ENCODE measurements at regions not wholly inside any gene's neighbourhood (a gene's known extent, or its start where the extent isn't known, plus 50 kb on each side); places are given as distances from the start of the nearest gene placed in this dataset.
"Not testable (repeated sequence)": the region's sequence is repeated elsewhere in the genome, so short reads cannot be mapped to it uniquely, and the experiment has no call there.

DNA sequence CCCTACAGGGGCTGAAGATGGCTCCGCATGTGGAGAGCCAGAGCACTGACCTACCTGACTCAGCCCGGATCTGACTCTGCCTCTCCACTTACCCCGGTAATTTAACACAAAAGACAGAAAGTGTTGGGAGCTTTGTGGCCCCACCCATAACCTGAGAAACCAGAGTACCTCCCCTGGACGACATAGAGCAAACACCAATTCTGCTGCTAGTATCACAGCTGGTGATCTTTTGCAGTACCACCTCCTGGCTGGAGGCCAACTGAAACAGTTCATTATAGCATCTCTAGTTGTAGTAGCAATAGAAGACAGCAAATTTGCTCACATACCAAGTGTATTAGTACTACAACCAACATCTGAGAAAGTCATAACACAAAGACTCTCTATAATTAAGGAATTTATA is 443.9 kb downstream of the KLHL4 start:
- no peak for DNase-seq

DNA sequence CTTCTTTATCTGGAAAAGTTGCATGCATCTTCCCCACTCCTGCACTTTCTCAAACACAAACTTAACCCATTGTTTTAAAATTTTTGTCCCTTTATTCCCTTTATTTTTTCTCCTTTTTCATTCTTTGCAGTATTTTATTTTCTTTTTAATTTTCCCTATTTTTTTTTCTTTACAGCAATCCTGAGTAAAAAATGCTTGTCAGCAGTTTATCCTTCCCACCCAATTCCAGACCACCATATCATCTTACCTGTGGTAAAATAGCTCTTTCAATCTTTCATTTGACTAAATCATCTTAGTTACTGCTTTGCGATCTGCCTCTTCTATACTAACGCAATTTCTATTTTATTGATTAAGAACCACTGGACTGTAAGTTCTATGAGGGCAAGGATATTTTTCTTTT is 450.5 kb downstream of the KLHL4 start:
- DNase-seq = no peak

DNA sequence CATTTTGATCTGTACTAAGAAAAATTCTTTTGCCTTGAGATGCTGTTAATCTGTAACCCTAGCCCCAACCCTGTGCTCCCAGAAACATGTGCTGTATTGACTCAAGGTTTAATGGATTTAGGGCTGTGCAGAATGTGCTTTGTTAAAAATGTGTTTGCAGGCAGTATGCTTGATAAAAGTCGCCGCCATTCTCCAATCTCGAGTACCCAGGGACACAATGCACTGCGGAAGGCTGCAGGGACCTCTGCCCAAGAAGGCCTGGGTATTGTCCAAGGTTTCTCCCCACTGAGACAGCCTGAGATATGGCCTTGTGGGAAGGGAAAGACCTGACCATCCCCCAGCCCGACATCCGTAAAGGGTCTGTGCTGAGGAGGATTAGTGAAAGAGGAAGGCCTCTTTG is 454.5 kb downstream of the KLHL4 start:
- DNase-seq = not testable (repeated sequence)

- no peak for DNase-seq
Measured at GRCh38 chrX:87975365-87975764, 457.8 kb downstream of the KLHL4 start.

GRCh38 chrX:88007873-88008272 is 490.3 kb downstream of the KLHL4 start:
- not testable (repeated sequence) for DNase-seq

- DNase-seq = no peak
Measured at GRCh38 chrX:88024022-88024421, 506.4 kb downstream of the KLHL4 start.

DNA sequence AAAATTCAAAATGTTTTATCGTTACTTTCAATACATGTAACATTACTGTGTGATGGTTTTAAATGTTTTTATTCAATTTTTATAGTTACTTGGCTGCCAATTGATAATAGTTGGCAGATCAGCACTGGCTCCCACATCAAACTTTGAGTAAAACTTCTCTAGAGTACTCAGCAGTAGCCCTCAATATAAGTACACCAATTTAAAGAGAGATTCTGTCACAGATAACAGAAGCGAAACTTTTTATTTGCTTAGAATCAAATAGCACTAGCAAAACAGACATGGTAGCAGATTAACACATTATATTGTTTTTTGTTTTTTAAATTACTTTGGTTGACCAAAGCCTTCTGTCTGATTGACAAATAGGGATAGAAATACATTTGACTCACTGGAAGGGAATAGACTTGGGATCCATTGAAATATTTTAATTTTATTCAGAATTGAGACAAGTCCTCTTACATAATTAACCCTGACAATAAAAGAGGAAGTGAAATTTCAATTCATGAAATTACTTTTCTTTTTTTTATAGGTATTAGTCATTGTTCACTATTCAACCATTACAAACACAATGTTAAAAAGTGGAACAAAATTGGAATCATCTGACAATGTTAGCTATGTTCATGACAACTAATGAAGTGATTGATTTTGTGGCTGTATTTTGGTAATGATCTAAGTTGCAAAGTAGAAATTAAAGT is 554.9 kb downstream of the KLHL4 start:
- no peak for DNase-seq

GRCh38 chrX:88101968-88102367 is 584.4 kb downstream of the KLHL4 start:
- DNase-seq = no peak

- no peak for DNase-seq
Measured at GRCh38 chrX:88135735-88136134, 611.3 kb upstream of the CPXCR1 start.

- DNase-seq = no peak
Measured at GRCh38 chrX:88136328-88136727, 610.7 kb upstream of the CPXCR1 start.

GRCh38 chrX:88146577-88146976 is 600.4 kb upstream of the CPXCR1 start:
- DNase-seq = no peak

DNA sequence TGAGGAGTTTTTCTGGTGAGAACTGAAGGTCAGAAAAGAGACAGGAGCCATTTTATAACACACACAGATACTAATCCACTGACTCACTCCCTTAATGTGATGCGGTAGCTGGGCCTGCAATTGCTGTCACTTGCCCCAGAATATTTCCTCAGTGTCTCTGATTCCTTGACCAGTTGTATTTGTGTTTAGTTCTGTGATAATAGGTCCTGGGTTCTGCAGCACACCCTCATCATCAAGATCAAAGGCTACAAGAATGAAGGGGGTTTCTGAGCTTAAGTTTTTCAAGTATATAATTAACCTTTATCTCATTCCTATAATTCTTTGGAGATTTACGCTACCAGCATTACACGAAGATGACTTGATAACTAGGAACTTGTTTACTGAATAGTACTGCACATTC is 576.5 kb upstream of the CPXCR1 start:
- DNase-seq = no peak

DNA sequence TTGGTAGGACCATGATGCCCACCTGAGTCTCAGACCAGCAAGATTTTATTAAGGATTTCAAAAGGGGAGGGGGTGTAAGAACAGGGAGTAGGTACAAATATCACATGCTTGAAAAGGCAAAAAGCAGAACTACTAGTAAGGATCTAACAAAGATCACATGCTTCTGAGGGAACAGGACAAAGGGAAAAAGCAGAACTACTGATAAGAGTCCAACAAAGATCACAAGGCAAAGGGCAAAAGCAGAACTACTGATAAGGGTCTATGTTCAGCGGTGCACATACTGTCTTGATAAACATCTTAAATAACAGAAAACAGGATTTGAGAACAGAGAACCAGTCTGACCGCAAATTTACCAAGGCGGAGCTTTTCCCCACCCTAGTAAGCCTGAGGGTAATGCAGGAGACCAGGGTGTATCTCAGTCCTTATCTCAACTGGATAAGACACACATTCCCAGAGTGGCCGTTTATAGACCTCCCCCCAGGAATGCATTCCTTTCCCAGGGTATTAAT is 573.0 kb upstream of the CPXCR1 start:
- not testable (repeated sequence) for DNase-seq

DNA sequence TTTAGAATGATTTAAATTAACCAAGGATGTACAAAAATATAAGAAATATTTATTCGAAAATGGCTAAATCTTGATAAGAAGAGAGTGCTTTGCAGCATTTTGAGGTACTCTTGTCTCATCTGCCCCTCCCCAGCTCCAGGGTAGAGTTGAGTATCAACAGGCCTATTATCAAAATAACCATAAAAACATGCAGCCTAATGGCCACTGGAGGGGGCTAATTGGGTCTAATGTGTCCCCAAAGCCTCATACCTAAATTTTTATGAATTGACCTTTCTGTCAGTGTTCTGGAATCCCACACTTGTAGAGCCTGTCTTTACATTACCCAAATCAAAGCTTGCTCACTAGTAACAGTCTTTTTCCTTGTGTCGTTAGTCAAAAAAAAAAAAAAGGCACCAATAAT is 544.9 kb upstream of the CPXCR1 start:
- DNase-seq = no peak

DNA sequence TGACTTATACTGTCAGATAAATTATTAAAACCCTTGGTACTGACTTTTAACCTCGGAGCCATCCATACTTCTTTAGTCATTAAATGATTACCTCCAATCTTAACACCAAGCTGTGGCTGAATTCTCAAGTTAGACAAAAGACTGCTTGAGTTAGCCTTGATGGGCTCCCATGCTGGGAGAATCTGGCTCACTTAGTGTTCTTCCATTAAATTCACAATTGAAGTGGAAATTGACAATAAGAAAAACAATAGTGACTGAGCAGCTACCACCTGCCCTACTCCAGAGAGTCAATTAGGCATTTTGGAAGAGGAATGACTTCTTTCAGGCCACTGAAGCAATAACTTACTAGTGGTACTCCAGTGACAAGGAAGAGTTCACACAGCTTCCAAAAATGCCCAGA is 503.0 kb upstream of the CPXCR1 start:
- no peak for DNase-seq

DNA sequence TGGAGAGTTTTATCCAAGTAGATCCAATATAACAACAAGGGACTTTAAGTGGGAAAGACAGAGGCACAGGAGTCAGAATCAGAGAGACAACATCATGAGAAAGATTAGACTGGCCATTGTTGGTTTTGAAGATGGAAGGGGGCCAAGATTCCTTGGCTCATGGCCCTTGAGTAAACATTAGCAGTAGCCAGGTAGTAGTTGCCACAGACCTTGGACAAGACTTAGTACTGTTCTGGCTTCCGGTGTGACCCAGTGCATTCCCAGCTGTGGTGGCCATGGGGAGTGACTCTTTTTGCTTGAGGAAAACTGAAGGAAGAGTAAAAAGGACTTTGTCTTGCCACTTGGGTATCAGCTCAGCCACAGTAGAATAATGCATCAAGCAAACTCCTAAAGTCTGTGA is 462.2 kb upstream of the CPXCR1 start:
- DNase-seq = no peak

DNA sequence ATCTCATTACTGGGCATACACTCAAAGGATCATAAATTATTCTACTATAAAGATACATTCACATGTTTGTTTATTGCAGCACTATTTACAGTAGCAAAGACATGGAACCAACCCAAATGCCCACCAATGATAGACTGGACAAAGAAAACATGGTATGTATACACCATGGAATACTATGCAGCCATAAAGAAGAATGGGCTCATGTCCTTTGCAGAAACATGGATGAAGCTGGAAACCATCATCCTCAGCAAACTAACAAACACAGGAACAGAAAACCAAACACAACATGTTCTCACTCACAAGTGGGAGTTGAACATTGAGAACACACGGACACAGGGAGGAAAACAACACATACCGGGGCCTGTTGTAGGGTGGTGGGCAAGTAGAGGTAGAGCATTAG is 433.1 kb upstream of the CPXCR1 start:
- DNase-seq = not testable (repeated sequence)

DNA sequence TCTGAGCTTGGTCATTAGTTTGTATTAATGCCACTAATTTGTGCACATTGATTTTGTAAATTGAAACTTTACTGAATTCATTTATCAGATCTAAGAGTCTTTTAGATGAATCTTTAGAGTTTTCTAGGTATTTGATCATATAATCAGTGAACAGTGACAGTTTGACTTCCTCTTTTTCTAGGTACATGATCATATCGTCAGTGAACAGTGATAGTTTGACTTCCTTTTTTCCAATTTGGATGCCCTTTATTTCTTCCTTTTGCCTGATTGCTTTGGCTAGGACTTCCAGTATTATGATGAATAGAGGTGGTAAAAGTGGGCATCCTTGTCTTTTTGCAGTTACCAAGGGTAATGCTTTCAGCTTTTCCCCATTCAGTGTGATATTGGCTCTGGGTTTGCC is 421.4 kb upstream of the CPXCR1 start:
- no peak for DNase-seq

DNA sequence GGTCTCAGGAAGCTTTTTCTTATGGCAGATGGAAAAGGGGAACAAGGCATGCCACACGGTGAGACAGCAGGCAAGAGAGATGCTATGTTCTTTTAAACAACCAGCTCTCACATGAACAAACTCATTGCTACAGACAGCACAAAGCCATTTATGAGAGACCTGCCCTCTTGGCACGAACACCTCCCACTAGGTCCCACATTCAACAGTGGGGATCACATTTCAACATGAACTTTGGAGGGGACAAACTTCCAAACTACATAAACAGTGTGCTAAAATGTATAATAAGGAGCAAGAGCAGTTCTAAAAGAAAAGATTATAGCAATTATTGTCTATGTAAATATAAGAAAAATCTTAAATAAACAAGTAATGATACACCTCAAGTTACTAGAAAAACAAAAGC is 391.8 kb upstream of the CPXCR1 start:
- no peak for DNase-seq

DNA sequence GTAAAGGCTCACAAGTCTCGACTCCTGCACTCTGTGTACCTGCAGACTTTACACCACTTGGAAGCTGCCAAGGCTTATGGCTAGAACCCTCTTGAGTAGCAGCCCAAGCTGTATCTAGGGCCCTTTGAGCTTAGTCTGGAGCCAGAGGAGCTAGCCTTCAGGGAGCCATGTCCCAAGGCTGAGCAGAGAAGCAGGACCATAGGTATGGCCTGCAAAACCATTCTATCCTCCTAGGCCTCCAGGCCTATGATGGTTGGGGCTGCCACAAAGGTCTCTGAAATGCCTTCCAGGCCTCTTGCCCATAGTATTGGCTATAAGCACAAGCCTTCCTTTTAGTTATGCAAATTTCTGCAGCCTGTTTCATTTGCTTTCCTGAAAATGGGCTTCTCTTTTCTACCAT is 380.7 kb upstream of the CPXCR1 start:
- DNase-seq = no peak

DNA sequence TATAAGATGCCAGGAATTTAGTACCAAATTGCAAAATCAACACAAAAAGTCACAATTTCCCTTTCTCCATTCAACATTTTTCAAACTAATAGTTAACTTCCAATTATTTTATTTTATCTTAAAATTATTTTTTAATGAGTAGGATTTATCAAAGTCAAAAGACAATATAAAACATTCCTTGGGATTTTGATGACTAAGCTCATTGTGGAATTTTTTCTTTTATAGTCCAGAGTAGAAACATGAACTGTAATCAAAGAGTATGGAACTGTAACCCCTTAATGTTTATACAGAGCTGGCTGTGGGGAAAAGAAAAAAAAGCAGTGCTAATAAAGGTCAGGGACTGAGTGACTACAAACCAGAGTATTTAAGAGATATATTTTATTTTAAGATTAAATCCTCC is 368.6 kb upstream of the CPXCR1 start:
- DNase-seq = no peak

GRCh38 chrX:88397551-88397950 is 349.5 kb upstream of the CPXCR1 start:
- no peak for DNase-seq

DNA sequence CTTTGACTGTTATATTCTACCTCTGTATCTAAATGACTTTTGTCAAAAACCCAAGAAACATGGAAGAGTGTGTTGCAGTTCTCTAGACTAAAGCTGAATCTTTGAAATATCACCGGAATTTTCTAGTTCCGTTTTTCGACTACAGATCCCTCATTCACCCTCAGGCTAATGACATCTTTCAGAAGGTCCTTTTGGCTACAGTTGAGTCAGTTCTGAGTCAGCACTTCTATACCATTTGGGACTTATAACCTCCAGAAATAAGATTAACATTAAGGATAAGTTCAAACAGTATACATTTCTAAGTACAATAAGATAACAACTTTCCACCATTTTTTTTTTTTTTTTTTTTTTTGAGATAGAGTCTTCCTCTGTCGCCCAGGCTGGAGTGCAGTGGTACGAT is 331.0 kb upstream of the CPXCR1 start:
- DNase-seq = no peak

GRCh38 chrX:88416965-88417364 is 330.1 kb upstream of the CPXCR1 start:
- no peak for DNase-seq

GRCh38 chrX:88424071-88424470 is 323.0 kb upstream of the CPXCR1 start:
- DNase-seq = no peak

Data from CD4-positive, alpha-beta T cell treated with Interleukin-12 subunit alpha and Interleukin-12 subunit beta, for 1 hour (primary cell).